ENCODE measurements at regions not wholly inside any gene's neighbourhood (a gene's known extent, or its start where the extent isn't known, plus 50 kb on each side); places are given as distances from the start of the nearest gene placed in this dataset.

- in situ Hi-C loops (cut with HindIII; ENCODE audit: low pct_unique_long_range_greater_than_20kb, low sequenced_read_pairs), result no loop called here
Measured at GRCh38 chr4:14303856-14304255, 676.3 kb upstream of the BOD1L1 start.

GRCh38 chr4:14308229-14308651, 680.7 kb upstream of the BOD1L1 start:
- in situ Hi-C loops (cut with HindIII; ENCODE audit: low pct_unique_long_range_greater_than_20kb, low sequenced_read_pairs), result no loop called here
- DNase-seq (ENCODE audit: low read depth, low spot score), result no peak

More at GRCh38 chr4:14303856-14304255, 676.3 kb upstream of the BOD1L1 start:
- no peak for DNase-seq (ENCODE audit: low read depth, low spot score)

- in situ Hi-C loops (cut with HindIII; ENCODE audit: low pct_unique_long_range_greater_than_20kb, low sequenced_read_pairs), result no loop called here
- peak; percentile 14 for DNase-seq (ENCODE audit: low read depth, low spot score)
Measured at GRCh38 chr4:14309431-14309830, 681.9 kb upstream of the BOD1L1 start.

GRCh38 chr4:14313757-14314156, 686.2 kb upstream of the BOD1L1 start:
- DNase-seq (ENCODE audit: low read depth, low spot score), result no peak
- in situ Hi-C loops (cut with HindIII; ENCODE audit: low pct_unique_long_range_greater_than_20kb, low sequenced_read_pairs), result no loop called here

- in situ Hi-C loops (cut with HindIII; ENCODE audit: low pct_unique_long_range_greater_than_20kb, low sequenced_read_pairs), result no loop called here
- DNase-seq (ENCODE audit: low read depth, low spot score), result no peak
Measured at GRCh38 chr4:14315129-14315528, 687.2 kb upstream of the CPEB2 start.

- DNase-seq (ENCODE audit: low read depth, low spot score), result no peak
- in situ Hi-C loops (cut with HindIII; ENCODE audit: low pct_unique_long_range_greater_than_20kb, low sequenced_read_pairs), result no loop called here
Measured at GRCh38 chr4:14317351-14317750, 684.9 kb upstream of the CPEB2 start.

- no peak for DNase-seq (ENCODE audit: low read depth, low spot score)
- in situ Hi-C loops (cut with HindIII; ENCODE audit: low pct_unique_long_range_greater_than_20kb, low sequenced_read_pairs), result no loop called here
Measured at GRCh38 chr4:14318671-14319070, 683.6 kb upstream of the CPEB2 start.

- in situ Hi-C loops (cut with HindIII; ENCODE audit: low pct_unique_long_range_greater_than_20kb, low sequenced_read_pairs), result no loop called here
- DNase-seq (ENCODE audit: low read depth, low spot score), result no peak
Measured at GRCh38 chr4:14321723-14322122, 680.6 kb upstream of the CPEB2 start.

GRCh38 chr4:14323191-14323590, 679.1 kb upstream of the CPEB2 start:
- DNase-seq (ENCODE audit: low read depth, low spot score), result no peak
- in situ Hi-C loops (cut with HindIII; ENCODE audit: low pct_unique_long_range_greater_than_20kb, low sequenced_read_pairs), result no loop called here

GRCh38 chr4:14329228-14329627, 673.1 kb upstream of the CPEB2 start:
- in situ Hi-C loops (cut with HindIII; ENCODE audit: low pct_unique_long_range_greater_than_20kb, low sequenced_read_pairs), result no loop called here
- no peak for DNase-seq (ENCODE audit: low read depth, low spot score)

- in situ Hi-C loops (cut with HindIII; ENCODE audit: low pct_unique_long_range_greater_than_20kb, low sequenced_read_pairs), result no loop called here
- DNase-seq (ENCODE audit: low read depth, low spot score), result no peak
Measured at GRCh38 chr4:14333616-14334015, 668.7 kb upstream of the CPEB2 start.

GRCh38 chr4:14334166-14334565, 668.1 kb upstream of the CPEB2 start:
- DNase-seq (ENCODE audit: low read depth, low spot score), result no peak
- in situ Hi-C loops (cut with HindIII; ENCODE audit: low pct_unique_long_range_greater_than_20kb, low sequenced_read_pairs), result no loop called here

GRCh38 chr4:14335872-14336271, 666.4 kb upstream of the CPEB2 start:
- no peak for DNase-seq (ENCODE audit: low read depth, low spot score)
- in situ Hi-C loops (cut with HindIII; ENCODE audit: low pct_unique_long_range_greater_than_20kb, low sequenced_read_pairs), result no loop called here

GRCh38 chr4:14336656-14337055, 665.6 kb upstream of the CPEB2 start:
- in situ Hi-C loops (cut with HindIII; ENCODE audit: low pct_unique_long_range_greater_than_20kb, low sequenced_read_pairs), result no loop called here
- no peak for DNase-seq (ENCODE audit: low read depth, low spot score)

GRCh38 chr4:14337892-14338584, 664.2 kb upstream of the CPEB2 start:
- in situ Hi-C loops (cut with HindIII; ENCODE audit: low pct_unique_long_range_greater_than_20kb, low sequenced_read_pairs), result no loop called here
- no peak for DNase-seq (ENCODE audit: low read depth, low spot score)

GRCh38 chr4:14338585-14339265, 663.6 kb upstream of the CPEB2 start:
- in situ Hi-C loops (cut with HindIII; ENCODE audit: low pct_unique_long_range_greater_than_20kb, low sequenced_read_pairs), result no loop called here
- no peak for DNase-seq (ENCODE audit: low read depth, low spot score)

- DNase-seq (ENCODE audit: low read depth, low spot score), result no peak
- in situ Hi-C loops (cut with HindIII; ENCODE audit: low pct_unique_long_range_greater_than_20kb, low sequenced_read_pairs), result no loop called here
Measured at GRCh38 chr4:14339715-14340114, 662.6 kb upstream of the CPEB2 start.

- in situ Hi-C loops (cut with HindIII; ENCODE audit: low pct_unique_long_range_greater_than_20kb, low sequenced_read_pairs), result no loop called here
- no peak for DNase-seq (ENCODE audit: low read depth, low spot score)
Measured at GRCh38 chr4:14340321-14340720, 662.0 kb upstream of the CPEB2 start.

GRCh38 chr4:14343961-14344360, 658.3 kb upstream of the CPEB2 start:
- in situ Hi-C loops (cut with HindIII; ENCODE audit: low pct_unique_long_range_greater_than_20kb, low sequenced_read_pairs), result no loop called here
- no peak for DNase-seq (ENCODE audit: low read depth, low spot score)
